Fibroblast of lung (primary cell): ENCODE measurements at regions not wholly inside any gene's neighbourhood (a gene's known extent, or its start where the extent isn't known, plus 50 kb on each side); places are given as distances from the start of the nearest gene placed in this dataset.

Experiments used
- DNase-seq, 2 donors: peaks; one replicate each; pipeline versions ENCODE4 v3.0.0 to v3.0.0-alpha.2; 2010; ENCODE audit warnings: low read depth in 2 of 2
- H2AFZ ChIP-seq: 2 replicates; pipeline ENCODE4 v1.5.1; 2012; ENCODE audit warnings: low read length, control low read depth, inconsistent platforms
- H3K27ac ChIP-seq: 2 replicates; pipeline ENCODE4 v1.5.1; 2011; ENCODE audit warnings: low read length, control low read depth; ENCODE audit not compliant: insufficient read depth
- H3K27me3 ChIP-seq: 2 replicates; pipeline ENCODE4 v1.5.1; 2011; ENCODE audit warnings: mild to moderate bottlenecking, low read length; ENCODE audit not compliant: control insufficient read depth, insufficient read depth
- H3K36me3 ChIP-seq: 2 replicates; pipeline ENCODE4 v1.5.1; 2011; ENCODE audit warnings: low read length; ENCODE audit not compliant: control insufficient read depth, insufficient read depth
- H3K4me1 ChIP-seq: 2 replicates; pipeline ENCODE4 v1.5.1; 2011; ENCODE audit warnings: low read length; ENCODE audit not compliant: control insufficient read depth, insufficient read depth; ENCODE audit errors: extremely low read depth
- H3K4me2 ChIP-seq: 2 replicates; pipeline ENCODE4 v1.5.1; 2011; ENCODE audit warnings: low read length, control low read depth; ENCODE audit not compliant: insufficient read depth; ENCODE audit errors: extremely low read depth
- H3K4me3 ChIP-seq, 4 experiments: fragments of 200-600 bp in 1 of 4; sonication (generic) in 1 of 4; replicated peaks in 1 of 4; 2 replicates each; pipeline ENCODE4 v1.5.1; 2011 to 2016; ENCODE audit warnings: low read length in 4 of 4, low read depth in 3 of 4, mild to moderate bottlenecking in 3 of 4, control low read depth in 2 of 4, inconsistent platforms in 1 of 4, mixed read lengths in 1 of 4; ENCODE audit not compliant: insufficient read depth in 1 of 4; ENCODE audit errors: control extremely low read depth in 1 of 4
- H3K79me2 ChIP-seq: 2 replicates; pipeline ENCODE4 v1.5.1; 2012; ENCODE audit warnings: mild to moderate bottlenecking, low read length, inconsistent platforms; ENCODE audit not compliant: control insufficient read depth, insufficient read depth
- H3K9ac ChIP-seq: 2 replicates; pipeline ENCODE4 v1.5.1; 2011; ENCODE audit warnings: mild to moderate bottlenecking, low read length, control low read depth; ENCODE audit not compliant: insufficient read depth
- H3K9me3 ChIP-seq: 2 replicates; pipeline ENCODE4 v1.5.1; 2012; ENCODE audit warnings: low read depth, low read length; ENCODE audit not compliant: control insufficient read depth, insufficient read depth
- H4K20me1 ChIP-seq: 2 replicates; pipeline ENCODE4 v1.5.1; 2011; ENCODE audit warnings: low read length; ENCODE audit not compliant: control insufficient read depth, insufficient read depth; ENCODE audit errors: extremely low read depth
- CTCF ChIP-seq, 2 donors: IDR thresholded peaks in 1 of 2; conservative IDR thresholded peaks in 1 of 2; 1 replicate in 1 of 2; 2 replicates in 1 of 2; pipeline ENCODE4 v1.5.1; 2011 to 2012; ENCODE audit warnings: low read length in 2 of 2, control low read depth in 1 of 2, inconsistent platforms in 1 of 2, low read depth in 1 of 2, mild to moderate bottlenecking in 1 of 2
- EZH2 ChIP-seq: IDR thresholded peaks from 2 replicates; pipeline ENCODE4 v1.5.1; 2012; ENCODE audit warnings: low read length, control low read depth, mild to moderate bottlenecking; ENCODE audit errors: missing control alignments

GRCh38 chr1:23632479-23633160 lies 59.0 kb upstream of the RPL11 start:
- TF ChIP-seq CTCF (conservative IDR thresholded peaks at IDR 0.05 in 1 of 2, IDR thresholded peaks at IDR 0.05 in 1 of 2; ENCODE audit: low read depth in 1 of 2, low read length in 2 of 2) (no peak), EZH2 (no peak)
- DNase-seq, result no peak
- Histone ChIP-seq H3K79me2 (no peaks in the 10 kb centered on the region), H3K27ac (no peak overlapping the region), H3K4me2 (no peak overlapping the region), H3K27me3 (no peaks in the 10 kb centered on the region), H3K36me3 (no peaks in the 10 kb centered on the region), H4K20me1 (no peaks in the 10 kb centered on the region), H3K9me3 (no peaks in the 10 kb centered on the region), H3K4me1 (no peaks in the 10 kb centered on the region), H2AFZ (no peak overlapping the region), H3K9ac (no peak overlapping the region), H3K4me3 (no peak overlapping the region)

GRCh38 chr1:23629708-23630290 lies 61.8 kb upstream of the RPL11 start:
- Histone ChIP-seq H3K79me2 (no peaks in the 10 kb centered on the region), H3K4me1 (no peaks in the 10 kb centered on the region), H3K27me3 (no peaks in the 10 kb centered on the region), H4K20me1 (no peaks in the 10 kb centered on the region), H3K9ac (no peak overlapping the region), H3K27ac (no peak overlapping the region), H3K9me3 (no peaks in the 10 kb centered on the region), H3K4me2 (no peak overlapping the region), H2AFZ (no peak overlapping the region), H3K4me3 (no peak overlapping the region), H3K36me3 (no peaks in the 10 kb centered on the region)
- DNase-seq, result no peak
- TF ChIP-seq CTCF (conservative IDR thresholded peaks at IDR 0.05 in 1 of 2, IDR thresholded peaks at IDR 0.05 in 1 of 2; ENCODE audit: low read depth in 1 of 2, low read length in 2 of 2) (no peak), EZH2 (no peak)

- H3K4me2 ChIP-seq, result no peak overlapping the region
- H3K9ac ChIP-seq, result no peak overlapping the region
- no peak overlapping the region for H2AFZ ChIP-seq
- no peak overlapping the region for H3K4me3 ChIP-seq
- H3K9me3 ChIP-seq, result no peaks in the 10 kb centered on the region
- H3K27me3 ChIP-seq, result no peaks in the 10 kb centered on the region
- DNase-seq, result no peak
- H3K79me2 ChIP-seq, result no peaks in the 10 kb centered on the region
- H3K27ac ChIP-seq, result no peak overlapping the region
- no peaks in the 10 kb centered on the region for H4K20me1 ChIP-seq
- H3K36me3 ChIP-seq, result no peaks in the 10 kb centered on the region
- TF ChIP-seq EZH2 (no peak), CTCF (conservative IDR thresholded peaks at IDR 0.05 in 1 of 2, IDR thresholded peaks at IDR 0.05 in 1 of 2; ENCODE audit: low read depth in 1 of 2, low read length in 2 of 2) (no peak)
- no peaks in the 10 kb centered on the region for H3K4me1 ChIP-seq
Observed at GRCh38 chr1:23628951-23629387, 62.6 kb upstream of the RPL11 start.
